DOHH2 (cell line): ENCODE measurements at regions not wholly inside any gene's neighbourhood (a gene's known extent, or its start where the extent isn't known, plus 50 kb on each side); places are given as distances from the start of the nearest gene placed in this dataset.

Experiments
- H3F3A ChIP-seq: fragments of 200-600 bp; sonication (generic), shearing (Covaris generic); 2 replicates; pipeline ENCODE4 v1.6.0; 2016; ENCODE audit warnings: antibody characterized with exemption, mild to moderate bottlenecking; ENCODE audit not compliant: control insufficient read depth, insufficient read depth
- H3K27ac ChIP-seq: fragments of 200-600 bp; sonication (generic); 2 replicates; pipeline ENCODE4 v1.5.1; 2014; ENCODE audit warnings: low read depth, mild to moderate bottlenecking, low read length, moderate library complexity
- H3K27me3 ChIP-seq: fragments of 200-600 bp; sonication (generic); 2 replicates; pipeline ENCODE4 v1.6.1; 2014; ENCODE audit warnings: mild to moderate bottlenecking, low read length, mixed read lengths; ENCODE audit not compliant: control insufficient read depth
- H3K36me3 ChIP-seq: fragments of 200-600 bp; sonication (generic); 2 replicates; pipeline ENCODE4 v1.6.1; 2014; ENCODE audit warnings: mild to moderate bottlenecking, low read length, moderate library complexity, mixed read lengths; ENCODE audit not compliant: control insufficient read depth
- H3K4me1 ChIP-seq: fragments of 200-600 bp; sonication (generic); 2 replicates; pipeline ENCODE4 v1.6.1; 2014; ENCODE audit warnings: mild to moderate bottlenecking, low read length, mixed read lengths; ENCODE audit not compliant: control insufficient read depth
- H3K4me2 ChIP-seq: fragments of 200-600 bp; sonication (generic); 2 replicates; pipeline ENCODE4 v1.6.0; 2014; ENCODE audit warnings: mild to moderate bottlenecking, low read length, moderate library complexity
- H3K4me3 ChIP-seq: fragments of 200-600 bp; sonication (generic); 2 replicates; pipeline ENCODE4 v1.5.1; 2014; ENCODE audit warnings: mild to moderate bottlenecking, low read length, mixed read lengths
- H3K79me2 ChIP-seq: fragments of 200-600 bp; sonication (generic); 2 replicates; pipeline ENCODE4 v1.6.1; 2014; ENCODE audit warnings: mild to moderate bottlenecking, low read length, mixed read lengths; ENCODE audit not compliant: control insufficient read depth
- H3K9me2 ChIP-seq: fragments of 200-600 bp; sonication (generic); replicated peaks from 2 replicates; pipeline ENCODE4 v1.6.1; 2014; ENCODE audit warnings: mild to moderate bottlenecking, low read length, mixed read lengths; ENCODE audit not compliant: control insufficient read depth
- H3K9me3 ChIP-seq: fragments of 200-600 bp; sonication (generic); 2 replicates; pipeline ENCODE4 v1.6.1; 2014; ENCODE audit warnings: antibody characterized with exemption, low read length, mixed read lengths; ENCODE audit not compliant: control insufficient read depth, insufficient read depth
- H4K20me1 ChIP-seq: fragments of 200-600 bp; sonication (generic); 2 replicates; pipeline ENCODE4 v1.6.0; 2014; ENCODE audit warnings: low read depth, mild to moderate bottlenecking, antibody characterized with exemption, low read length, moderate library complexity; ENCODE audit not compliant: control insufficient read depth, insufficient read depth
- CTCF ChIP-seq: fragments of 200-600 bp; sonication (generic); IDR thresholded peaks from one replicate; pipeline ENCODE4 v1.5.1; 2014; ENCODE audit warnings: antibody characterized with exemption, mild to moderate bottlenecking, low read depth, low read length; ENCODE audit not compliant: poor library complexity, severe bottlenecking
- EZH2phosphoT487 ChIP-seq: fragments of 200-600 bp; sonication (generic); IDR thresholded peaks from 2 replicates; pipeline ENCODE4 v1.6.1; 2017; ENCODE audit warnings: borderline replicate concordance, mild to moderate bottlenecking, antibody characterized with exemption, low read length, moderate library complexity, mixed read lengths

- Histone ChIP-seq H3K36me3 (no peaks in the 10 kb centered on the region), H3K27ac (no peak overlapping the region), H3K4me2 (no peak overlapping the region), H3K4me3 (no peak overlapping the region), H3K79me2 (no peaks in the 10 kb centered on the region), H3K27me3 (peaks cover 4% of the 10 kb centered on the region), H3F3A (no peaks in the 10 kb centered on the region), H3K4me1 (no peaks in the 10 kb centered on the region), H3K9me2 (no peaks in the 10 kb centered on the region), H3K9me3 (no peaks in the 10 kb centered on the region), H4K20me1 (no peaks in the 10 kb centered on the region)
- no peak for TF ChIP-seq EZH2phosphoT487
- no peak for TF ChIP-seq CTCF
Measured at GRCh38 chr2:226491112-226491511, 308.5 kb downstream of the IRS1 start.

- Histone ChIP-seq H3K27ac (no peak overlapping the region), H3K4me3 (no peak overlapping the region), H3K9me3 (no peaks in the 10 kb centered on the region), H3K9me2 (no peaks in the 10 kb centered on the region), H3K79me2 (no peaks in the 10 kb centered on the region), H3K4me2 (no peak overlapping the region), H3K27me3 (no peaks in the 10 kb centered on the region), H4K20me1 (no peaks in the 10 kb centered on the region), H3K36me3 (no peaks in the 10 kb centered on the region), H3F3A (no peaks in the 10 kb centered on the region), H3K4me1 (no peaks in the 10 kb centered on the region)
- TF ChIP-seq EZH2phosphoT487: no peak
- no peak for TF ChIP-seq CTCF
Measured at GRCh38 chr2:226489775-226490541, 309.7 kb downstream of the IRS1 start.

GRCh38 chr2:226488034-226488433 lies 311.6 kb downstream of the IRS1 start:
- no peaks in the 10 kb centered on the region for H3K79me2 ChIP-seq
- H3K4me1 ChIP-seq: no peaks in the 10 kb centered on the region
- H3F3A ChIP-seq: no peaks in the 10 kb centered on the region
- no peaks in the 10 kb centered on the region for H4K20me1 ChIP-seq
- no peak overlapping the region for H3K4me3 ChIP-seq
- no peaks in the 10 kb centered on the region for H3K9me3 ChIP-seq
- H3K36me3 ChIP-seq: no peaks in the 10 kb centered on the region
- H3K9me2 ChIP-seq: no peaks in the 10 kb centered on the region
- no peaks in the 10 kb centered on the region; the same call in 1 of the 2 replicates for H3K27me3 ChIP-seq
- no peak overlapping the region for H3K4me2 ChIP-seq
- TF ChIP-seq CTCF (no peak), EZH2phosphoT487 (no peak)
- no peak overlapping the region for H3K27ac ChIP-seq
